ENCODE measurements at regions not wholly inside any gene's neighbourhood (a gene's known extent, or its start where the extent isn't known, plus 50 kb on each side); places are given as distances from the start of the nearest gene placed in this dataset.
"Not testable (repeated sequence)": the region's sequence is repeated elsewhere in the genome, so short reads cannot be mapped to it uniquely, and the experiment has no call there.

GRCh38 chr5:50606179-50606578 is 60.3 kb upstream of the PARP8 start:
- no peak for TF ChIP-seq EZH2 (IDR thresholded peaks at IDR 0.05; ENCODE audit: low read length)
- TF ChIP-seq, protein P1, sequence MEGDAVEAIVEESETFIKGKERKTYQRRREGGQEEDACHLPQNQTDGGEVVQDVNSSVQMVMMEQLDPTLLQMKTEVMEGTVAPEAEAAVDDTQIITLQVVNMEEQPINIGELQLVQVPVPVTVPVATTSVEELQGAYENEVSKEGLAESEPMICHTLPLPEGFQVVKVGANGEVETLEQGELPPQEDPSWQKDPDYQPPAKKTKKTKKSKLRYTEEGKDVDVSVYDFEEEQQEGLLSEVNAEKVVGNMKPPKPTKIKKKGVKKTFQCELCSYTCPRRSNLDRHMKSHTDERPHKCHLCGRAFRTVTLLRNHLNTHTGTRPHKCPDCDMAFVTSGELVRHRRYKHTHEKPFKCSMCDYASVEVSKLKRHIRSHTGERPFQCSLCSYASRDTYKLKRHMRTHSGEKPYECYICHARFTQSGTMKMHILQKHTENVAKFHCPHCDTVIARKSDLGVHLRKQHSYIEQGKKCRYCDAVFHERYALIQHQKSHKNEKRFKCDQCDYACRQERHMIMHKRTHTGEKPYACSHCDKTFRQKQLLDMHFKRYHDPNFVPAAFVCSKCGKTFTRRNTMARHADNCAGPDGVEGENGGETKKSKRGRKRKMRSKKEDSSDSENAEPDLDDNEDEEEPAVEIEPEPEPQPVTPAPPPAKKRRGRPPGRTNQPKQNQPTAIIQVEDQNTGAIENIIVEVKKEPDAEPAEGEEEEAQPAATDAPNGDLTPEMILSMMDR (optimal IDR thresholded peaks at IDR 0.05 in 1 of 3, IDR thresholded peaks at IDR 0.05 in 1 of 3, conservative IDR thresholded peaks at IDR 0.05 in 1 of 3; ENCODE audit: extremely low read depth in 1 of 3, insufficient read depth in 2 of 3, low read length in 3 of 3) = no peak
- no peak overlapping the region for H3K4me3 ChIP-seq (ENCODE audit: control insufficient read depth in 2 of 3, extremely low read depth in 1 of 3, insufficient read depth in 2 of 3, low read depth in 1 of 3, low read length in 3 of 3)
- no peaks in the 10 kb centered on the region for H3K79me2 ChIP-seq (ENCODE audit: control insufficient read depth, insufficient read depth, low read length)
- no peak overlapping the region for H2AFZ ChIP-seq (ENCODE audit: control insufficient read depth, low read length)
- no peaks in the 10 kb centered on the region for H3K9me3 ChIP-seq (ENCODE audit: control insufficient read depth, low read depth, low read length)
- no peak overlapping the region for H3K9ac ChIP-seq (ENCODE audit: control insufficient read depth, extremely low read depth, insufficient read depth, low read length)
- no peaks in the 10 kb centered on the region for H3K9me1 ChIP-seq (ENCODE audit: control insufficient read depth, extremely low read depth, insufficient read depth, low read length)
- no peaks in the 10 kb centered on the region for H4K20me1 ChIP-seq (ENCODE audit: control insufficient read depth, extremely low read depth, insufficient read depth, low read length)
- H3K4me2 ChIP-seq (ENCODE audit: control insufficient read depth, extremely low read depth, insufficient read depth, low read depth, low read length) = no peak overlapping the region
- dilution Hi-C loops (cut with MboI; ENCODE audit: extremely low pct_ligation_motif_present, low sequenced_read_pairs) = no loop called here
- H3K27ac ChIP-seq (ENCODE audit: control insufficient read depth, insufficient read depth, low read length) = no peak overlapping the region
- no peak for DNase-seq (ENCODE audit: low read depth, low spot score)
- no peaks in the 10 kb centered on the region for H3K4me1 ChIP-seq (ENCODE audit: control insufficient read depth, extremely low read depth, insufficient read depth, low read length)
- H3K36me3 ChIP-seq (ENCODE audit: control insufficient read depth in 2 of 2, extremely low read depth in 1 of 2, insufficient read depth in 2 of 2, low read length in 2 of 2) = no peaks in the 10 kb centered on the region
- no peak for FAIRE-seq
- no peaks in the 10 kb centered on the region for H3K27me3 ChIP-seq (ENCODE audit: control insufficient read depth, extremely low read depth, insufficient read depth, low read length)

GRCh38 chr5:50607456-50607855 is 59.0 kb upstream of the PARP8 start:
- dilution Hi-C loops (cut with MboI; ENCODE audit: extremely low pct_ligation_motif_present, low sequenced_read_pairs); H3K36me3 ChIP-seq (ENCODE audit: control insufficient read depth in 2 of 2, extremely low read depth in 1 of 2, insufficient read depth in 2 of 2, low read length in 2 of 2); H3K4me1 ChIP-seq (ENCODE audit: control insufficient read depth, extremely low read depth, insufficient read depth, low read length); H3K9me3 ChIP-seq (ENCODE audit: control insufficient read depth, low read depth, low read length); H3K27ac ChIP-seq (ENCODE audit: control insufficient read depth, insufficient read depth, low read length); H3K4me2 ChIP-seq (ENCODE audit: control insufficient read depth, extremely low read depth, insufficient read depth, low read depth, low read length); H2AFZ ChIP-seq (ENCODE audit: control insufficient read depth, low read length); H3K9me1 ChIP-seq (ENCODE audit: control insufficient read depth, extremely low read depth, insufficient read depth, low read length); H3K79me2 ChIP-seq (ENCODE audit: control insufficient read depth, insufficient read depth, low read length); H3K4me3 ChIP-seq (ENCODE audit: control insufficient read depth in 2 of 3, extremely low read depth in 1 of 3, insufficient read depth in 2 of 3, low read depth in 1 of 3, low read length in 3 of 3); H4K20me1 ChIP-seq (ENCODE audit: control insufficient read depth, extremely low read depth, insufficient read depth, low read length); FAIRE-seq; DNase-seq (ENCODE audit: low read depth, low spot score); H3K27me3 ChIP-seq (ENCODE audit: control insufficient read depth, extremely low read depth, insufficient read depth, low read length); H3K9ac ChIP-seq (ENCODE audit: control insufficient read depth, extremely low read depth, insufficient read depth, low read length): not testable (repeated sequence)

- H3K27me3 ChIP-seq (ENCODE audit: control insufficient read depth, extremely low read depth, insufficient read depth, low read length); H3K9me1 ChIP-seq (ENCODE audit: control insufficient read depth, extremely low read depth, insufficient read depth, low read length); H3K4me3 ChIP-seq (ENCODE audit: control insufficient read depth in 2 of 3, extremely low read depth in 1 of 3, insufficient read depth in 2 of 3, low read depth in 1 of 3, low read length in 3 of 3); FAIRE-seq; H2AFZ ChIP-seq (ENCODE audit: control insufficient read depth, low read length); DNase-seq (ENCODE audit: low read depth, low spot score); H3K4me2 ChIP-seq (ENCODE audit: control insufficient read depth, extremely low read depth, insufficient read depth, low read depth, low read length); H3K36me3 ChIP-seq (ENCODE audit: control insufficient read depth in 2 of 2, extremely low read depth in 1 of 2, insufficient read depth in 2 of 2, low read length in 2 of 2); H3K79me2 ChIP-seq (ENCODE audit: control insufficient read depth, insufficient read depth, low read length); H3K27ac ChIP-seq (ENCODE audit: control insufficient read depth, insufficient read depth, low read length); H3K4me1 ChIP-seq (ENCODE audit: control insufficient read depth, extremely low read depth, insufficient read depth, low read length); H3K9ac ChIP-seq (ENCODE audit: control insufficient read depth, extremely low read depth, insufficient read depth, low read length); H4K20me1 ChIP-seq (ENCODE audit: control insufficient read depth, extremely low read depth, insufficient read depth, low read length); H3K9me3 ChIP-seq (ENCODE audit: control insufficient read depth, low read depth, low read length); dilution Hi-C loops (cut with MboI; ENCODE audit: extremely low pct_ligation_motif_present, low sequenced_read_pairs): not testable (repeated sequence)
Observed at GRCh38 chr5:50607953-50608705, 58.3 kb upstream of the PARP8 start.

- H3K9me3 ChIP-seq (ENCODE audit: control insufficient read depth, low read depth, low read length); H3K36me3 ChIP-seq (ENCODE audit: control insufficient read depth in 2 of 2, extremely low read depth in 1 of 2, insufficient read depth in 2 of 2, low read length in 2 of 2); dilution Hi-C loops (cut with MboI; ENCODE audit: extremely low pct_ligation_motif_present, low sequenced_read_pairs); FAIRE-seq; H3K27me3 ChIP-seq (ENCODE audit: control insufficient read depth, extremely low read depth, insufficient read depth, low read length); H3K4me3 ChIP-seq (ENCODE audit: control insufficient read depth in 2 of 3, extremely low read depth in 1 of 3, insufficient read depth in 2 of 3, low read depth in 1 of 3, low read length in 3 of 3); H3K9me1 ChIP-seq (ENCODE audit: control insufficient read depth, extremely low read depth, insufficient read depth, low read length); H2AFZ ChIP-seq (ENCODE audit: control insufficient read depth, low read length); H3K4me1 ChIP-seq (ENCODE audit: control insufficient read depth, extremely low read depth, insufficient read depth, low read length); H3K9ac ChIP-seq (ENCODE audit: control insufficient read depth, extremely low read depth, insufficient read depth, low read length); H3K4me2 ChIP-seq (ENCODE audit: control insufficient read depth, extremely low read depth, insufficient read depth, low read depth, low read length); DNase-seq (ENCODE audit: low read depth, low spot score); H4K20me1 ChIP-seq (ENCODE audit: control insufficient read depth, extremely low read depth, insufficient read depth, low read length); H3K79me2 ChIP-seq (ENCODE audit: control insufficient read depth, insufficient read depth, low read length); H3K27ac ChIP-seq (ENCODE audit: control insufficient read depth, insufficient read depth, low read length): not testable (repeated sequence)
Observed at GRCh38 chr5:50613057-50613456, 53.4 kb upstream of the PARP8 start.

All from keratinocyte (primary cell).